ENCODE measurements at regions not wholly inside any gene's neighbourhood (a gene's known extent, or its start where the extent isn't known, plus 50 kb on each side); places are given as distances from the start of the nearest gene placed in this dataset.

DNA sequence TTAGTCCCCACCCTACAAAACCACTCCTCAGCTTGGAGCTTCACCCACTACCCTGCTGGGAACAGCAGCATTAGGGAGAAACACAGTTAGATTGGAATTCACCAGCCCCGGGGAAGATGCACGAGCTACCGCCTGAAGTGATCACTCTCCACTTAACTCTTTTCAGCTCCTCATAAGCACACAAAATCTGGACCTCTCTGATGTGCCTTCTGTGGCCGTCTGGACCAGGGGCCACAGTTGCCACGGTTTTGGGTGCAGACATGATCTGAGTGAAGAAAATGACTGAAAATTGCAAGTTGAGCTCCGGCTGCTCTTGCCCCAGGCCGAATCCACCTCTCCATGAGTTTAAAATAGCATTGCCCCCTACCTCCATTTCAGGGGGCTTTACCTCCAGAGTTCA is 95.2 kb downstream of the TENT4A start:
- TF ChIP-seq CTCF (IDR thresholded peaks at IDR 0.05 in 4 of 5, conservative IDR thresholded peaks at IDR 0.05 in 1 of 5) (no peak), POLR2A (IDR thresholded peaks at IDR 0.05) (no peak)

All from gastrocnemius medialis (tissue), 4 donors.